Left ventricle myocardium inferior (tissue), 1 donor: ENCODE measurements at regions not wholly inside any gene's neighbourhood (a gene's known extent, or its start where the extent isn't known, plus 50 kb on each side); places are given as distances from the start of the nearest gene placed in this dataset.

Source experiments
- DNase-seq: peaks from one replicate; pipeline ENCODE4 v3.0.0-alpha.2; 2020
- H3K27ac ChIP-seq: fragments of 200-600 bp; replicated peaks from 2 replicates; pipeline ENCODE4 v1.8.0; 2021
- H3K27me3 ChIP-seq: fragments of 200-600 bp; 2 replicates; pipeline ENCODE4 v1.8.0; 2021; ENCODE audit warnings: low read depth
- H3K36me3 ChIP-seq: fragments of 200-600 bp; 2 replicates; pipeline ENCODE4 v1.8.0; 2021
- H3K4me1 ChIP-seq: fragments of 200-600 bp; 2 replicates; pipeline ENCODE4 v1.8.0; 2021
- H3K4me3 ChIP-seq: fragments of 200-600 bp; 2 replicates; pipeline ENCODE4 v1.8.0; 2021; ENCODE audit warnings: mild to moderate bottlenecking, moderate library complexity
- H3K9me3 ChIP-seq: fragments of 200-600 bp; replicated peaks from 2 replicates; pipeline ENCODE4 v1.8.0; 2021
- intact Hi-C: fragments of 100-400 bp; cut with micrococcal nuclease; formaldehyde crosslinking; loops from one replicate; pipeline ENCODE4 v1.11.0; 2022
- TF ChIP-seq, protein P1 (sequence below): fragments of 200-600 bp; IDR thresholded peaks from 2 replicates; pipeline ENCODE4 v1.8.0; 2021; ENCODE audit warnings: antibody characterized with exemption, mild to moderate bottlenecking, borderline replicate concordance
- donor health status: DM: no; HTN: yes; CAD: no; lungs with severe emphysema.

DNA sequence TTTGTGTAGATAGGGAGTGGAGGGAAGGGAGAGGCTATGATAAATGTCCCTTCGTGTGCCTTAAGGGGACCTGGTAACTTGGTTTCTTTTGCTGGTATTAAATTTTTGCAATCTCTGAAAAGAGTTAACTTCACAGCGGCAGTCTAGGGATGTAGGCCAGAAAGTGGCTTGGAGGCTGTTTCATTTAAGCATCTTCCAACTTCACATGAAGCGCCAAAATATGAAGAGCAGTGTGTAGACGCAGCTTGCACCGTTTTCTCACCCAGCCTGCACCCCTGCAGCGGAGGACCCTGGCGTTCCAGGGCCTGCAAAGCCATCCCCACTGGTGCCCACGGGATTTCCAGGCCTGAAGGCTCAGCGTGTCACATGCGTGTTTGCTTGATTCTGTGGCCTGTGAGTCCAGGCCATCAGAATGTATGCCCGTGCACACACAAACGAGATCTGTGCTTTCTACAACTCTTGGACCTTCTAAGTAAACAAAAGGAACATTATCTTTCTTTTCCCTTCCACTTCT, 87.2 kb upstream of the EPB41L3 start:
- Histone ChIP-seq H3K9me3 (no peaks in the 10 kb centered on the region), H3K4me1 (peaks cover 31% of the 10 kb centered on the region), H3K4me3 (peak overlapping the region; percentile 71), H3K27ac (no peak overlapping the region), H3K27me3 (peaks cover 77% of the 10 kb centered on the region), H3K36me3 (no peaks in the 10 kb centered on the region)
- intact Hi-C loops = no loop called here
- TF ChIP-seq, protein P1, sequence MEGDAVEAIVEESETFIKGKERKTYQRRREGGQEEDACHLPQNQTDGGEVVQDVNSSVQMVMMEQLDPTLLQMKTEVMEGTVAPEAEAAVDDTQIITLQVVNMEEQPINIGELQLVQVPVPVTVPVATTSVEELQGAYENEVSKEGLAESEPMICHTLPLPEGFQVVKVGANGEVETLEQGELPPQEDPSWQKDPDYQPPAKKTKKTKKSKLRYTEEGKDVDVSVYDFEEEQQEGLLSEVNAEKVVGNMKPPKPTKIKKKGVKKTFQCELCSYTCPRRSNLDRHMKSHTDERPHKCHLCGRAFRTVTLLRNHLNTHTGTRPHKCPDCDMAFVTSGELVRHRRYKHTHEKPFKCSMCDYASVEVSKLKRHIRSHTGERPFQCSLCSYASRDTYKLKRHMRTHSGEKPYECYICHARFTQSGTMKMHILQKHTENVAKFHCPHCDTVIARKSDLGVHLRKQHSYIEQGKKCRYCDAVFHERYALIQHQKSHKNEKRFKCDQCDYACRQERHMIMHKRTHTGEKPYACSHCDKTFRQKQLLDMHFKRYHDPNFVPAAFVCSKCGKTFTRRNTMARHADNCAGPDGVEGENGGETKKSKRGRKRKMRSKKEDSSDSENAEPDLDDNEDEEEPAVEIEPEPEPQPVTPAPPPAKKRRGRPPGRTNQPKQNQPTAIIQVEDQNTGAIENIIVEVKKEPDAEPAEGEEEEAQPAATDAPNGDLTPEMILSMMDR = no peak
- no peak for DNase-seq

DNA sequence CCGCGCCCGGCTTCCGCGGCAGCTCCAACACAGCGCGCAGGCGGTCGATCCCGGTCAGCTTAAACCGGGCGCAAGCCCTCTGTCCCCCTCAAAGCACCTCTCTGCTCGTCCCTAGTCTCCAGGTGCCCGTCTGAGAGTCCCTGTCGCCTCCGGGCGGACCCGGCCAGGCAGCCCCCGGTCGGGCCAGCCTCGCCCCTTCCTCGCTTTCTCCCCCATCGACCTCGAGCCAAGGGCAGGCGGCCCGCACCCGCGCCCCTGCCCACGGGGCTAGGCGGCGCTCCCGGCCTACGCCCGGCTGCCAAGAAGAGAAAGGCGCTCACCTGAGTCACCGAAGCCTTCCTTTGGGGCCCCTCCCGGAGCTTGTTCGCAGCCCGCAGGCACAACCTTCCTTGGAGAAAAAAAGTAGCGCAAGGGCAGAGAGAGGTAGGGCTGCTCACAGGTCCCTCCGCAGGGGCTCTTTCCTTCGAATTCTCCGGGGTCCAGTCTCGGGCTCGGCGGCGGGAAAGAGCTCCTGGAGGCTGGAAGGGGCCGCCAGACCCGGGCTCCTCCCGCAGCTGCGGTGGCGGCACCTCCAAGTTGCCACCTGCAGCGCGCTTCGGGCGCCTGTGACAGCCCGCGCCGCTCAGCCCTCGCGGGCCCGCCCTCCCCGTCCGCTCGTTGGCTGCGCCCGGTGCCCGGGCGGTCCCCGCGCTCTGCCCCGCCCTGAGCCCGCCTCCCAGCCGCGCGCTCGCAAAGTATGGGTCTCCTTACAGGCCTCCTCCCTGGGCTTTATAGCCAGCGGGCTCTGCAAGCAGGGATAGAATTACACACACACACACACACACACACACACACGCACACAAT, 86.5 kb upstream of the EPB41L3 start:
- H3K27ac ChIP-seq = peak overlapping the region; percentile 63
- peak overlapping the region; percentile 71 for H3K4me3 ChIP-seq
- DNase-seq = peak; percentile 69
- TF ChIP-seq, protein P1 = no peak
- intact Hi-C loops = no loop called here
- H3K9me3 ChIP-seq = no peaks in the 10 kb centered on the region
- peaks cover 31% of the 10 kb centered on the region for H3K4me1 ChIP-seq
- no peaks in the 10 kb centered on the region for H3K36me3 ChIP-seq
- peaks cover 77% of the 10 kb centered on the region for H3K27me3 ChIP-seq

DNA sequence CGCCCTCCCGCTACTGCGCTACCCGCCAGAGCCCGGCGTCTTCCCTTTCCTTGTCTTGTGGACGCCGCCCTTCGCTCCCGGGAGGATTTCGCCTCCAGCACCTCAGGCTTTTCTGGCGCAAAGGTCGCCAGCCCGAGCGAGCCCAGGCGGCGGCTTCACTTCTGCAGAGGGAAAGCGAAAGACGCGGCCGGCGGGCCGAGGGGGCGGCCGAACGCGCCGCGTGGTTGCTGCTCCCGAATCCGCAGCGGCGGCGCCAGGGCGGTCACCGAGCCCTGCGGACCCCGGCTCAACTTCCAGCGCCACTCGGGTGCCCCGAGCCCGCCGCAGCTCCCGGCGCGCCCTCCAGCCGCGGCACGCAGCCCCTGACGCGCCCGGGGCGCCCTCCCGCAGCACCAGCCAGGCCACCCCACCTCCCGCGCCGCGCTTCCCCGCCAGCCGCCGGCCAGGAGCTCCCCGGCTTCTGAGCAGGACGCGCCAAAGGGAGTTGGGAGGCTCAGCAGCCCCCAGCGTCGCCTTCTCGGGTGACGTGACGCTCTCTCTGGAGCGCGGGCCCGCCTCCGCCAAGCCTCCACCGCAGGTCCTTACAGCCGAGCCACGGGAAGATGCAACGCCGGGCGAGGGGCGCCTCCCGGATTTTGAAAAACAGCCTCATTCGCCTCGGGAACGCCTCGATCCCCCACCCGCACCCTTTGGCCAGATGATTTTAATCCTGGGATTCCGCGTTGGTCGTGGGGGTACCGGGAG, 84.9 kb upstream of the EPB41L3 start:
- Histone ChIP-seq H3K27ac (peak overlapping the region; percentile 63), H3K36me3 (no peaks in the 10 kb centered on the region), H3K4me1 (peaks cover 31% of the 10 kb centered on the region), H3K4me3 (peak overlapping the region; percentile 71), H3K27me3 (peaks cover 89% of the 10 kb centered on the region), H3K9me3 (no peaks in the 10 kb centered on the region)
- peak; percentile 41 for DNase-seq
- TF ChIP-seq, protein P1 = no peak
- intact Hi-C loops = no loop called here

DNA sequence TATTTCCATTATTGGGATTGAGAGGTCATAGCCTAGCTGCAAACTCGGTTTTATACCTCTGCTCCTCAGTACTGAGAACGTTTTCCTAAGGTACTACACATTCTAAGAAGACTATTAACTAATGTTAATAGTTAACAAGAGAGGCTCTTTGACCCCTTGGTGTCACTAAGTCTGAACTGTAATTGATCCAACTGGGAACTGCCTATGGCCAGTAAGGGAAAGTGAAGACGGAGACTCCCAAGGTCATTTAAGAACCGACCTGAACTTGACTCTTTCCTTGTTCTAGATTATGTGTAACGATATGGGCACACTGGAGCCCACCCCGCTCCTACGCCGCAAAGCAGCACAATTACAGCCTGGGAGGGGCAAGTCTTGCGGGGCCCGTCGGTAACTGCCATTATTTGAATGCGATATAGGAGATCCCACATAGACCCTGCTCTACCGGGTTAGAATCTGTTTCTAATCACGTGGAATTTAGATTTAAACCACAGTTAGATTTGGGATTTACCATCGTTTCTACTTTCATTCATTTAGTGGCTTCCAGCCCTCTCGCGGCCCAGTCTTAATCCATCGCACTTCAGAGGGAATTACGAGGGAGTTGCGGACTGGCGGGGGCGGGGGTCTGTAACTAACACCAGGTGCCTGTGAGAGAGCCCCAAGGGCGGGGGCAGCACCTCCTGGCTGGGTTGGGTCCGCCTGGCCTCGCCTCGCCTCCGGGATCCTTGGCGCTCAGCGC, 84.1 kb upstream of the EPB41L3 start:
- peaks cover 31% of the 10 kb centered on the region for H3K4me1 ChIP-seq
- intact Hi-C loops = no loop called here
- peaks cover 84% of the 10 kb centered on the region for H3K27me3 ChIP-seq
- TF ChIP-seq, protein P1 = no peak
- DNase-seq = no peak
- H3K4me3 ChIP-seq = peak overlapping the region; percentile 71
- H3K36me3 ChIP-seq = no peaks in the 10 kb centered on the region
- no peaks in the 10 kb centered on the region for H3K9me3 ChIP-seq
- peak overlapping the region; percentile 63 for H3K27ac ChIP-seq
